ENCODE measurements at regions not wholly inside any gene's neighbourhood (a gene's known extent, or its start where the extent isn't known, plus 50 kb on each side); places are given as distances from the start of the nearest gene placed in this dataset.

DNA sequence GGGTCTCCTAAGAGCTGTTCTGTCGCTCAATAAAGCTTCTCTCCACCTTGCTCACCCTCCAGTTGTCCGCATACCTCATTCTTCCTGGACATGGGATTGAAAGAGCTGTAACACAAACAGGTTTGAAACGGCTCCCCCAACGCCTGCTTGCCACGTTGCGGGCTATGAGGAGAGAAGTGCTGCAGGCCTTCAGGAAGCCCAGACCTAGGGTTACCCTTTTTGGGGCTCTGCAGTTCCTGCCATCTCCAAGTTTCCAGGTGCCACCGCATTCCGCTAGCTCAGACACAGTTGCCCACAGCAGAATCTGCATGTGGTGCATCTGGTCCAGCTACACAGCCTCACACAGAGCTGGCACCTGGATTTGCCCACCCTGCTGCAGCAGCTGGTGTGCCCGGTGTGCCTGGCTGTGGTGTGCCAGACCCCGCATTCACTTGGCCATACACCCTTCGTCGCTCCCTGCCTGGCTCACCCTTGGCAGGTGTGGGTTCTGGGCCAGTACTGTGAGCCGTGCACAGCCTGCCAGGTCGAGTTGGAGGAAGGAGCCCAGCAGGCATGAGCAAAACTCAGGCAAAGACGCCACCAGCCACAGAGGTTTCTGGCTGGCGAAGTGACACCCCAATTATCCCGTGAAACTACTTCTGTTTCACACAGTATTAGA, 253.2 kb upstream of the SEMA3A start:
- Histone ChIP-seq H3K9me2 (ENCODE audit: insufficient read depth) (0 out of 2 replicates have a peak, but pooled peaks cover 2% of the 10 kb centered on the region), H3K9ac (ENCODE audit: low read length) (no peak overlapping the region), H3K4me2 (ENCODE audit: low read length) (no peak overlapping the region), H3K27ac (ENCODE audit: low read depth, low read length) (no peak overlapping the region), H3K4me1 (ENCODE audit: control insufficient read depth in 1 of 2, insufficient read depth in 2 of 2, low read length in 2 of 2) (no peaks in the 10 kb centered on the region), H3K36me3 (ENCODE audit: control insufficient read depth in 1 of 2, insufficient read depth in 2 of 2, low read length in 2 of 2) (no peaks in the 10 kb centered on the region), H3K9me3 (ENCODE audit: control insufficient read depth in 1 of 2, insufficient read depth in 1 of 2, low read depth in 1 of 2, low read length in 2 of 2) (no peaks in the 10 kb centered on the region), H3K27me3 (ENCODE audit: insufficient read depth, low read length) (no peaks in the 10 kb centered on the region), H4K20me1 (ENCODE audit: insufficient read depth) (no peaks in the 10 kb centered on the region), H3K79me2 (ENCODE audit: insufficient read depth, low read length) (no peaks in the 10 kb centered on the region), H2AFZ (ENCODE audit: low read depth, low read length, poor library complexity, severe bottlenecking) (no peak overlapping the region), H3K4me3 (replicated peaks in 1 of 2; ENCODE audit: low read depth in 1 of 2, low read length in 2 of 2) (no peak overlapping the region)
- ChIA-PET RAD21 (ENCODE audit: low non-redundant PET in 1 of 2, low total read pairs in 2 of 2, uncharacterized antibody in 2 of 2, unreplicated experiment in 2 of 2) (no interaction called here), POLR2A (no interaction called here), CTCF (no interaction called here)
- ATAC-seq (no peak), DNase-seq (ENCODE audit: low read depth, low spot score) (no peak)
- intact Hi-C loops (cut with micrococcal nuclease) = no loop called here
- no peak for TF ChIP-seq SRF (IDR thresholded peaks at IDR 0.05; ENCODE audit: low read depth)
- TF ChIP-seq, protein P1, sequence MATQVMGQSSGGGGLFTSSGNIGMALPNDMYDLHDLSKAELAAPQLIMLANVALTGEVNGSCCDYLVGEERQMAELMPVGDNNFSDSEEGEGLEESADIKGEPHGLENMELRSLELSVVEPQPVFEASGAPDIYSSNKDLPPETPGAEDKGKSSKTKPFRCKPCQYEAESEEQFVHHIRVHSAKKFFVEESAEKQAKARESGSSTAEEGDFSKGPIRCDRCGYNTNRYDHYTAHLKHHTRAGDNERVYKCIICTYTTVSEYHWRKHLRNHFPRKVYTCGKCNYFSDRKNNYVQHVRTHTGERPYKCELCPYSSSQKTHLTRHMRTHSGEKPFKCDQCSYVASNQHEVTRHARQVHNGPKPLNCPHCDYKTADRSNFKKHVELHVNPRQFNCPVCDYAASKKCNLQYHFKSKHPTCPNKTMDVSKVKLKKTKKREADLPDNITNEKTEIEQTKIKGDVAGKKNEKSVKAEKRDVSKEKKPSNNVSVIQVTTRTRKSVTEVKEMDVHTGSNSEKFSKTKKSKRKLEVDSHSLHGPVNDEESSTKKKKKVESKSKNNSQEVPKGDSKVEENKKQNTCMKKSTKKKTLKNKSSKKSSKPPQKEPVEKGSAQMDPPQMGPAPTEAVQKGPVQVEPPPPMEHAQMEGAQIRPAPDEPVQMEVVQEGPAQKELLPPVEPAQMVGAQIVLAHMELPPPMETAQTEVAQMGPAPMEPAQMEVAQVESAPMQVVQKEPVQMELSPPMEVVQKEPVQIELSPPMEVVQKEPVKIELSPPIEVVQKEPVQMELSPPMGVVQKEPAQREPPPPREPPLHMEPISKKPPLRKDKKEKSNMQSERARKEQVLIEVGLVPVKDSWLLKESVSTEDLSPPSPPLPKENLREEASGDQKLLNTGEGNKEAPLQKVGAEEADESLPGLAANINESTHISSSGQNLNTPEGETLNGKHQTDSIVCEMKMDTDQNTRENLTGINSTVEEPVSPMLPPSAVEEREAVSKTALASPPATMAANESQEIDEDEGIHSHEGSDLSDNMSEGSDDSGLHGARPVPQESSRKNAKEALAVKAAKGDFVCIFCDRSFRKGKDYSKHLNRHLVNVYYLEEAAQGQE (IDR thresholded peaks at IDR 0.05; ENCODE audit: low read depth) = no peak
- TF ChIP-seq, protein P2, sequence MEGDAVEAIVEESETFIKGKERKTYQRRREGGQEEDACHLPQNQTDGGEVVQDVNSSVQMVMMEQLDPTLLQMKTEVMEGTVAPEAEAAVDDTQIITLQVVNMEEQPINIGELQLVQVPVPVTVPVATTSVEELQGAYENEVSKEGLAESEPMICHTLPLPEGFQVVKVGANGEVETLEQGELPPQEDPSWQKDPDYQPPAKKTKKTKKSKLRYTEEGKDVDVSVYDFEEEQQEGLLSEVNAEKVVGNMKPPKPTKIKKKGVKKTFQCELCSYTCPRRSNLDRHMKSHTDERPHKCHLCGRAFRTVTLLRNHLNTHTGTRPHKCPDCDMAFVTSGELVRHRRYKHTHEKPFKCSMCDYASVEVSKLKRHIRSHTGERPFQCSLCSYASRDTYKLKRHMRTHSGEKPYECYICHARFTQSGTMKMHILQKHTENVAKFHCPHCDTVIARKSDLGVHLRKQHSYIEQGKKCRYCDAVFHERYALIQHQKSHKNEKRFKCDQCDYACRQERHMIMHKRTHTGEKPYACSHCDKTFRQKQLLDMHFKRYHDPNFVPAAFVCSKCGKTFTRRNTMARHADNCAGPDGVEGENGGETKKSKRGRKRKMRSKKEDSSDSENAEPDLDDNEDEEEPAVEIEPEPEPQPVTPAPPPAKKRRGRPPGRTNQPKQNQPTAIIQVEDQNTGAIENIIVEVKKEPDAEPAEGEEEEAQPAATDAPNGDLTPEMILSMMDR (IDR thresholded peaks at IDR 0.05 in 2 of 3, conservative IDR thresholded peaks at IDR 0.05 in 1 of 3; ENCODE audit: borderline replicate concordance in 1 of 3, insufficient read depth in 1 of 3, low read depth in 2 of 3, low read length in 2 of 3) = no peak
- no peak for TF ChIP-seq ZFX (IDR thresholded peaks at IDR 0.05)
- TF ChIP-seq, protein P3, sequence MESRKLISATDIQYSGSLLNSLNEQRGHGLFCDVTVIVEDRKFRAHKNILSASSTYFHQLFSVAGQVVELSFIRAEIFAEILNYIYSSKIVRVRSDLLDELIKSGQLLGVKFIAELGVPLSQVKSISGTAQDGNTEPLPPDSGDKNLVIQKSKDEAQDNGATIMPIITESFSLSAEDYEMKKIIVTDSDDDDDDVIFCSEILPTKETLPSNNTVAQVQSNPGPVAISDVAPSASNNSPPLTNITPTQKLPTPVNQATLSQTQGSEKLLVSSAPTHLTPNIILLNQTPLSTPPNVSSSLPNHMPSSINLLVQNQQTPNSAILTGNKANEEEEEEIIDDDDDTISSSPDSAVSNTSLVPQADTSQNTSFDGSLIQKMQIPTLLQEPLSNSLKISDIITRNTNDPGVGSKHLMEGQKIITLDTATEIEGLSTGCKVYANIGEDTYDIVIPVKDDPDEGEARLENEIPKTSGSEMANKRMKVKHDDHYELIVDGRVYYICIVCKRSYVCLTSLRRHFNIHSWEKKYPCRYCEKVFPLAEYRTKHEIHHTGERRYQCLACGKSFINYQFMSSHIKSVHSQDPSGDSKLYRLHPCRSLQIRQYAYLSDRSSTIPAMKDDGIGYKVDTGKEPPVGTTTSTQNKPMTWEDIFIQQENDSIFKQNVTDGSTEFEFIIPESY (IDR thresholded peaks at IDR 0.05; ENCODE audit: extremely low read depth, insufficient replicate concordance, low read length) = no peak
- no TSS peak for BruUV-seq (replicated peaks)

Measured in HCT116 (cell line).